Erythroblast (primary cell): ENCODE measurements at regions not wholly inside any gene's neighbourhood (a gene's known extent, or its start where the extent isn't known, plus 50 kb on each side); places are given as distances from the start of the nearest gene placed in this dataset.

Experiments used
- GATA1 ChIP-seq: IDR thresholded peaks from 2 replicates; pipeline ENCODE4 v1.6.1; 2011; ENCODE audit warnings: low read depth, mild to moderate bottlenecking, control low read depth, low read length, moderate library complexity
- POLR2A ChIP-seq: IDR thresholded peaks from 2 replicates; pipeline ENCODE4 v1.6.1; 2011; ENCODE audit warnings: mild to moderate bottlenecking, low read length

- TF ChIP-seq POLR2A = no peak
- TF ChIP-seq GATA1 = no peak
Measured at GRCh38 chr20:40953856-40954255, 74.8 kb upstream of the TOP1 start.
